IPS-18c (cell line): ENCODE measurements at regions not wholly inside any gene's neighbourhood (a gene's known extent, or its start where the extent isn't known, plus 50 kb on each side); places are given as distances from the start of the nearest gene placed in this dataset.

Source experiments
- H3K4me3 ChIP-seq: 2 replicates; pipeline ENCODE4 v1.7.0; 2013; ENCODE audit warnings: low read depth, mild to moderate bottlenecking, low read length, moderate library complexity; ENCODE audit not compliant: insufficient read depth
- H3K9me3 ChIP-seq: one replicate; pipeline ENCODE4 v1.6.1; 2013; ENCODE audit warnings: mild to moderate bottlenecking, low read length, moderate library complexity; ENCODE audit not compliant: control insufficient read depth, insufficient read depth

DNA sequence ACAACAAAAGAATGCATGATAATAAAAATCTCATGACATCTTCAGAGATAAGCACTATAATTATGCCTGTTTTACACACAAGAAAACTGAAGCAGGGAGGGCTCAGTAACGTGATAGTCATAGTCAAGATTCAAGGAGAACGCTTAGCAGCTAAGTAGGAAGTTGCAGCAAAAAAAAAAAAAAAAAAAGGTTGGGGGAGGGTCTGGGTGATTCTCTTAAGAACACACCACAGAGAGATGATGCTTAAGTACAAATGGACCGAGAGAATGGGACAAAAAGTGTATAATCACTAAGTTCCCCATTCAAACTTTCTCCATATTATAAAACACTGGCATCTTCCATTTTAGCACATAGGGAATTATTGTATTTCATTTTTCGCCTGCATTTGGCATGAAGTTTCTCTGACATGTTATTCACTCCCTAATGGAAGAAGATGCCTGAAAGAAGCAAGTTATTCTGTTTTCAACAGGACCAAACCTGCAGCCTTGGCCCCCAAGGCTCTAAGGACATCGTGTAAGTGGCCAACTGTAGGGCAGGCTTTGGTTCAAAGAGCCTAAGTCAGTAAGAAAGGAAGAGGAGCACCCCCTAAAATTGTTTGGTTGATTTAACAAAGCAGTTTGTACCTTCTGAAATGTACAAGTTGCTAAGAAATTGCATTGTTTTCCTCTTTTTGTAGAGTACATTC lies 142.9 kb upstream of the TMPO start:
- no peaks in the 10 kb centered on the region for H3K9me3 ChIP-seq
- no peak overlapping the region for H3K4me3 ChIP-seq

DNA sequence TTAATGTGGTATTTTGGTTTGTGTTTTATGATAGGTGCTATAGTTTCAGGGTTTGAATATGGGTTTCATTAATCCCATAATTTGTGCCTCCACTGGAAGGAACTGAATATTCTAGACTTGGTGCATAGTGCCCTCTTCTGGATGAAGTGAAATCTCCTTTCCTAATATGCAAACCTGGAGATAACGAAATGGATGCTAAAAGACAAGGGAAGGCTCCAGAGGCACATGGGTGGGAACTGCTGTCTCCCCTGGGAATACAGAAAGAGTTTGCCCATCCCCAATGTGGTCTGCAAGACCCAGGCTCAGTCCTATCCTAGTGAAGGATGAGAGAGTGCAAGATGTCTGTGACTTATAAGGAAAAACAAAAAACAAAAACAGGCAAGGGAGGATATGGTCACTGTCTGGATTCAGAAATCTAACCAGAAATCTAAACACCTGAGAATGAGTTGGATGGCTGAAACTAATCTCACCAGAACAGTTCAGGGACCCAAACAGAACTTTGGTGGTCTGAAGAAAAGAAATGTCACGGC lies 142.3 kb upstream of the TMPO start:
- H3K4me3 ChIP-seq, result no peak overlapping the region
- H3K9me3 ChIP-seq, result no peaks in the 10 kb centered on the region

DNA sequence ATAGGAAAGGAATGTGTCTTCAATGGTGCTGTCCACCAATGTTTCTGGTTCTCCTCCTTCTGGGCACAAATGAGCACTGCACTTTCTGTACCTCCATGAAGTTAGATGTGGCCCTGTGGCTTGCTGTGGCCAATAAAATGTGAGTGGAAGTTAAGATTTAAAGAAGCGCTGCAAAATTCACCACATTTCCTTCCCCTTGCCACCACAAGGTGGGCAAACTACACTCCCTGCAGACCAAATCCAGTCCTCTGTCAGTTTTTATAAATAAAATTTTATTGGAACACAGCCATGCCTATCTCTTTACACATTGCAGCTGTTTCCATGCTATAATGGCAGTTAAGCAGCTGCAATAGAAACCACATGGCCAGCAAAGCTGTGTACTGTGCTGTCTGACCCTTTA lies 141.4 kb upstream of the TMPO start:
- Histone ChIP-seq H3K4me3 (no peak overlapping the region), H3K9me3 (no peaks in the 10 kb centered on the region)

DNA sequence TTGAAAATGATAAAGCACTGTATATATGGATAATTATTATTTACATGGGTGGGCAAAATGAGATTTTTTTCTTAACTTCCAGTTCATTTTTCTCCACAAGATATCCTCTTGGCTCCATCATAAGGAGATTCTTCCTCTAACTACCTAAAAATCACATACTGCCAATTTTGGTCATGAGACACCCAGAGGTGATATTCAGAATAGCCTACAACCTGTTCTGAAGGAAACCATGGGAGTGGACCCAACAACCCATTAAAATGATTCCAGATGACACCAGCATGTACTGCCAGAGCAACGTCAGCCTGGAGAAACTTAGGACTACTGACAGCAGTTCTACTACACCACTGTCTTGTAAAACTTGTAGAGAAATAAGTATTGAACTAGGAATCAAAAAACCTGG lies 136.3 kb upstream of the TMPO start:
- H3K4me3 ChIP-seq, result no peak overlapping the region
- H3K9me3 ChIP-seq, result no peaks in the 10 kb centered on the region

DNA sequence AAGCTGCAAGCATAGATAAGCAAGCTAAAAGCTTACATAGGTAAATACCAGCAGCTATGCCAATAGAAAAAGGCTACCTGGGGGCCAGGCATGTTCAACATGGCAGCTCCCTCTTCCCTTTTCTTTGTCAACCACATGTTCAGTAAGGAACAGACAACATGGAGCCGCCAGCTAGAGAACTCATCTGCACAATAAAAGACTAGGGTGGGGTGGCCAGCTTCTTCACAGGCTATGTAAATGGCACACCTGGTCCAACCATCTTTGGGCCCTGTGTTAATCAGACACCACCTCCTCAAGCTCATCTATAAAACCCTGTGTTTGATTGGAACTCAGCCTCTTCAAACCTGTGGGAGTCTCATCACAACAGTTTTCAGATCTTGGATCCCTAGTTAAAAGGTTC lies 129.7 kb upstream of the TMPO start:
- Histone ChIP-seq H3K4me3 (no peak overlapping the region), H3K9me3 (peaks cover 2% of the 10 kb centered on the region)

DNA sequence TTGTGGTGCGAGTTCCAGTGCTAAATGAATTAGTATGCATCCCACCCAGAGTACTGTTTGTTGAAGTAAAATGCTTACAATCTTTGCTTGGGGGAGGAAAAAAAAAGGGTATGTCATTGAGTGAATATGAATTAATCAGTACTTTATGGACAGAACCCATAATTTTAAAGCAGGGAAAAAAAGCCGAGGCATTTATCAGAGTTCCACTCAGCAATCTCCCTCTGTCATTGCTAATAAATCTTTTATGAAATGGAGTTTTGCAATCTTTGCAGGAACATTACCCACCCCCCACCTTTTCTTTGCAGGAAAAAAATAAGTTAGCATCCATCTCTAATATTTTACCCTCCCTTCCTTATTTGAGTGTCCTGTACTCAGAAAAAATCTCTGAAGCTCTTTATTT lies 127.9 kb upstream of the TMPO start:
- Histone ChIP-seq H3K4me3 (no peak overlapping the region), H3K9me3 (peaks cover 2% of the 10 kb centered on the region)

DNA sequence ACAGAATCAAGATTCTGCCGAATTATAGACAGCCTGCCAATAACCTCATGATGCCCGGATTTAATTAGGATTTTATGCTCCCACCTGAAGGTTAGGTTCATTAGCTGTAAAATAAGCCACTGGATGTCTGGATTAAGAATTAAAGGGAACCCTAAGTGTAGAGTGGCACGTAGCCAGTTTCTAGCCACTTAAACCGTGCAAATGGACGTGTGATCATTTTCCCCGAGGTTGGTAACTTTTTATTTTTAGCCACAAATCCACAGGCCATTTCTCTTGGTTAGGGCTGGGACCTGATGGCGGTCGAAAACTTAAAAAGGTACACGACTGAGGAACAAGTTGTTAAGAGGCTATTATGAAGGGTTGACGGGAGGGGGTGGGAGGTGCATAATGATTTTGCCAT lies 127.3 kb upstream of the TMPO start:
- peaks cover 2% of the 10 kb centered on the region for H3K9me3 ChIP-seq
- H3K4me3 ChIP-seq, result no peak overlapping the region

DNA sequence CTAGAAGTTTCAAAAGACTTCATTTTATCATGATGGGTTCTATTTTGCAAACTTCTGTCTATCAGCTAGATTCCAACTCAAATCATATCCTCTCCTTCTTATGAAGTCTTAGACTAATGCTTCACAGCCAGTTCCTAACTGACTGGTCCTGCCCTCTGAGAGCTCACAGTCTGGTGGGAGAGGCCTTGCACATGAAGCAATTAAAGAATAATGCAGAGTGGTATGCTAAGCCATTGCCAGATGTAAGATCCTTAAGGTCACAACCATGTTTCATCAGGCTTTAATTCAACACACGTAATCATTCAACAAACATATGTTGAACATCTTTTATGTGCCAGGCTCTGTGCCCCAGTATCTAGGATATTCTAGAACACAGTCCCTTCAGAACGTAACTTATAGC lies 125.8 kb upstream of the TMPO start:
- Histone ChIP-seq H3K9me3 (peaks cover 2% of the 10 kb centered on the region), H3K4me3 (no peak overlapping the region)

DNA sequence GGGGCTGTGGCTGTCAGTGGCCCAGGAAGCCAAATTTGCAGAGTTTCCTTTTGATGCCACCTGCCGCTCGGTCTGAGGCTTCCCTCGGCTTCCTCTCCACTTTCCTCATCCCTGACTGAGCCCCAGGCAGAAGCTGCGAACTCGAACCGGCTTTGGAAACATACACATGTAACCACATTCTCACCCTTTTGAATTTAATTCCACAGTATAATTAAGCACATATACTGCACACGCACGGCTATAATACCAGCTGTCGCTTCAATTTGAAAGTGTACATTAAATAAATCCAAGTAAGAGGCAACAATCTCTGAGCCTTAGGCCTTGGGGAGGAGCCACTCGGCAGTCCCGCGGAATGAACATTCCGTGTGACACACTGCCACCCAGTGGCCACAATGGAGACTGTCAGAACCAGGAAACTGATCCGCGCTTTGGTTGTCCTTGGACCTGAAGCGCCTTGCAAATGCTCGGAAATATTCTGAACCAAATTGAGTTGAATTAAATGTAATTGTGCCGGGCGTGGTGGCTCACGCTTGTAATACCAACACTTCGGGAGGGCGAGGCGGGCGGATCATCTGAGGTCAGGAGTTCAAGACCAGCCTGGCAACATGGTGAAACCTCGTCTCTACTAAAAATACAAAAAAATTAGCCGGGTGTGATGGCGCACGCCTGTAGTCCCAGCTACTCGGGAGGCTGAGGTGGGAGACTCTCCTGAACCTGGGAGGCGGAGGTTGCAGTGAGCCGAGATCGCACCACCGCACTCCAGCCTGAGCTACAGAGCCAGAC lies 117.9 kb upstream of the TMPO start:
- no peaks in the 10 kb centered on the region for H3K9me3 ChIP-seq
- peak overlapping the region; percentile 36; the same call in 1 of the 2 replicates for H3K4me3 ChIP-seq

DNA sequence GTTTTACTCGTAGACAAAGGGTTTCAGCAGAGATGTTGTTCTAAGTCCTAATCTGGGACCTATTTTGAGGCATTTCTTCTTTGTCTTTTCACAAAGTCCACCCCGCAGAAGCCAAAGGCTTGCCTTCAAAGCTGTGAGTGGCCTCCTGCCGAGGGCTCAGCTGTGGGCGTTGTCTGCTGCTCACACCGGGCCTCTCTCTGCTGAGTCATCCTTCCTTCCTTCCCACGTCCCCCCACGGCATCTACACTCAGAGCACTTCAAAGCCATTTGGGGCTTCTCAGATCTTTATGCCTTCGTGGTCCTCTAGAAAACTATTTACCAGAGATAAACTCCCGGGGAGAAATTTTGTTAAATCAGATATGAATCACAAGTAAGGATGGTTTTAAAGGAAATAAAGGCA lies 115.9 kb upstream of the TMPO start:
- Histone ChIP-seq H3K4me3 (no peak overlapping the region), H3K9me3 (no peaks in the 10 kb centered on the region)

DNA sequence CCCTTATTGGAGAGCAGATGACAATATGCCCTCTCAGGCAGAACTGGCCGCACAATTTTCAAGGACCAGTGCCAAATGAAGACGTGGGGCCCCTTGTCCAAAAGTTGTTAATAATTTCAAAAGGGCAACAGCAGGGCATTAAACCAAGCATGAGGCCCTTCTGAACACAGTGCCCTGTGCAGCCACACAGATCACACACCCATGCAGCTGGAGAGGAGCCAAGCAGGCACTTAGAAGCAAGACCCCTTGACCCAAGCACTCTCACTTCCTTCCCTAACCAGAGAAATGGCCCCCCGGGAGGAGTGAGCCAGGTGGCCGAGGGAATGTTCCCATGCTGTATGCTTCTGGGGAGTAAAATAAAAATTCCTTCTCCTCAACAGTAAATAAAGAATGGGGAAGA lies 114.0 kb upstream of the TMPO start:
- no peak overlapping the region for H3K4me3 ChIP-seq
- H3K9me3 ChIP-seq, result no peaks in the 10 kb centered on the region

DNA sequence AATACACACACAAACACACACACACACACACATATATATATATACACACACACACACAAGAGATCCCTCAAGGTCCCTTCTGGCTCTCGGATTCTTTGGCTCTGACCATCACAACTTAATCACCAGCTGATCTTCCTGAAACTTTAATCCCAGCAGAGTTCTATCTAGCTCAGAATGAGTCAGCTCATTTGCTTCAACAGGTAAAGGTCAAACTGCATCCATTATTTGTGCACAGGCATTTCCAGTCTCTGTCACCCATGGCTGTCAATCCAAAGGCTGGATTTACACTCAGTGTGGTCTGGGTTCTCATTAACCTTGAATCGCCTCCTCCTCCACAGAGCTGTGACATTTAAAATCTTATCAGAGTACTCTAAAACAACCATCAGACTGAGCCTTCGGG lies 113.3 kb upstream of the TMPO start:
- no peaks in the 10 kb centered on the region for H3K9me3 ChIP-seq

DNA sequence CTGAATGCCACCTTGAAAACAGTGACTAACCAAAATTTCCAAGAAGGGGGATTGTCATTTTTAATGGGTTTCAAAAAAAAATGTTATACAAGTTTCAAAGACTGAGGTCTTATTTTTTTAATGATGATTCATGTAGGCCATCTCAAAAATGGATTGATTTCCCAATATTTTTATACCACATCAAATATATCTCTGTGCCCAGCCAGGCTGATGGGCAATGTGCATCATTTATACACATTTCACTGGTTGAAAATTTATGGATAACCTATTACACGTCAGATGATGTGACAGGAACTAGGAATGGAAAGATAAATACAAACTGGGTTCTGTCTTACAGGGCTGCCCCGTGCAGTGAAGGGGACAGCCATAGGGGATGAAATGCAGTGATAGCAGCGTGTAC lies 112.7 kb upstream of the TMPO start:
- Histone ChIP-seq H3K4me3 (no peak overlapping the region), H3K9me3 (no peaks in the 10 kb centered on the region)

More for the DNA sequence above, 113.3 kb upstream of the TMPO start:
- H3K4me3 ChIP-seq, result no peak overlapping the region

DNA sequence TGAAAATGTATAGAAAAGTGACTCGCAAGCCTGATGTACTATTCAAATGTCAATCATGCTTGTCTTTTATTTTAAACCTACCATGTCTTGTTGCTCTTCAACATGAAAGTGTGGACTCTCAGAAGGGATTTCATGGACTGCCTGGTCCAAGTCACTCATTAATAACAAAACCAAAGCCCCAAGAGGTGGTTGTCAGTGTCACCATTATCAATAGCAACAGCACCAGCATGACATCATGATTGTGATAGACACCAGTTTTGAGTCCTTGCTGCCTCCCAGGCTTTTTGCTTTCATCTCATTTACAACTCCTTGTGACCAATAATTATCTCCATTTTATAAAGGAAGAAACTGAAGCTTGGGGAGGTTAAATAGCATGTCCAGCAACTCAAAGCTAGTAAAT lies 112.0 kb upstream of the TMPO start:
- Histone ChIP-seq H3K4me3 (no peak overlapping the region), H3K9me3 (no peaks in the 10 kb centered on the region)

DNA sequence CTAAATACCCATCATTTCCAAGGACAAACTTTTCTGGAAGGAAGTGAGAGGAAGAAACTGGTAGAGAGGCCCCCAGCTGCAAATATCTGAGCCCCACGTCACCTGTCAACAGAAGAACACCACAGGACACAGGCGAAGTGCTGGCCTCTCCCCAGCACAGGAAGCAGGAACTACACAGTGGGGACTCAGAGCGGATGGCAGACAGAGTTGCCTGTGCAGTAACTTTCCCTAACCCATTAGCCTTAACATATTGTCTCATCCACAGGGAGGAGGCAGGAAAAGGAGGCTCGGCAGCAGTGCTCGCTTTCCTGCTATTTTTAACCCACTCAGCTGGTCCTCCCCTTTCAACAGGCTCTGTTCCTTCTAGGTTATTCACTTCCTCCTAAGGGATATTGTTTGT lies 111.5 kb upstream of the TMPO start:
- Histone ChIP-seq H3K9me3 (no peaks in the 10 kb centered on the region), H3K4me3 (no peak overlapping the region)

DNA sequence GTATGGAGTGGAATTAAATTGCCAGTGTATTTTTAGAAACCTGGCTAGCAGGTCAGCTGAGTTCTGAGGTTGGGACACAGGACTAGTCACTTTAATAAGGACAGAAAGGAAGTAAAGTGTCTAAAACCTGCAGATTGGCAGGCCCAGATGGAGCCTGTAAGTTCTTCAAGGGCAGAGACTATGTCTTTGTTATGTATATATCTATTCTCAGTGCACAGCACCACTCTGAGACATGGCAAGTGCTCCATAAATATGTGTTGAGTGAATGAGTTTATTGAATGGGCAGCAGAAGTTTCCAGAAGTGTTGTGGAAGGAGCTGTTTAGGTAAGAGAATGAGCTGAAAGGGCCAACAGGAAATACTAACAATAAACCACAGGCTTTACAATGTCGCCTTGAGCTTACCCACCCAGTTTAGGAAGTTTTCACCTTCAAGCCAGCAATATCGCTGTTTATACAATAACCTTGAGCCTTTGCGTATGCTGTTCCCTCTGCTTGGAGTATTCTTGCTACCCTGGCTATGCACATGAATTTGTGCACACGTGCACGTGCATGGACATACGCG lies 109.5 kb upstream of the TMPO start:
- H3K9me3 ChIP-seq, result no peaks in the 10 kb centered on the region
- H3K4me3 ChIP-seq, result no peak overlapping the region

DNA sequence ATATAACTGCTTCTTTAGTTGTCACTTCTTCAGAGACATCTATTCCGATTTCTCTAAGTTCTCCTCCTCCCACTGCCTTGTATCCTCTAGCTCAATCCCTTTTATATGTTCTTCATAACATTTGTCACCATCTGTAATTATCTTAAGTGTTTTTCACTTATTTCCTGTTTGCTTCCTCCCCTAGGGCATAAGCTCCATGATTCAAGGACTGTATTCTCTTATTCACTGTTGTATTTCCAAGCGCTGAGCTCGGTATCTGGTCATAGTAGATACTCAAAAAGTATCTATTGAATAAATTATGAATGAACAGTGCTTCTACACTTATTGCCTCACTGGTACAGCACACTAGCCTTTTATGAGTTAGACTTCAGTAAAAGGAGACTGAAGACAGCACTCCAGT lies 109.0 kb upstream of the TMPO start:
- Histone ChIP-seq H3K9me3 (no peaks in the 10 kb centered on the region), H3K4me3 (no peak overlapping the region)

DNA sequence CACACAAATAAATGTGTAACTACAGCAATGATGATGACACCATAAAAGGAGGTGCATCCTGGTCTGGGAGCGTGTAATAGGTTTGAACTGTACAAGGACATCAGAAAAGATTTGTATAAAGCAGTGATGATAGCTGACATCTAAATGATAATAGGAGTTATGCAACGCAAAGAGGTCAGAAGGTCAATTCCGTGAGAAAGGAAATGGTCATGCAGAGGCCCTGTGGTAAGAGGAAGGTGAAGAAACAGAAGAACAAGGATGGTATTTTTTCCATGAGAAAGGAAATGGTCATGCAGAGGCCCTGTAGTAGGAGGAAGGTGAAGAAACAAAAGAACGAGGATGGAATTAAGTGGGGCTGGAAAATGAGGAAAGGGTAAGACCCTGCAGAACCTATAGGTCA lies 106.7 kb upstream of the TMPO start:
- no peaks in the 10 kb centered on the region for H3K9me3 ChIP-seq

More for the DNA sequence above, 106.7 kb upstream of the TMPO start:
- H3K4me3 ChIP-seq, result no peak overlapping the region
